OCI-LY3 (cell line): ENCODE measurements at regions not wholly inside any gene's neighbourhood (a gene's known extent, or its start where the extent isn't known, plus 50 kb on each side); places are given as distances from the start of the nearest gene placed in this dataset.

Source experiments
- CTCF ChIP-seq: fragments of 200-600, 300-600 bp; sonication (generic); IDR thresholded peaks from 2 replicates; pipeline ENCODE4 v1.5.1; 2014; ENCODE audit warnings: antibody characterized with exemption, low read length, low read depth
- EZH2phosphoT487 ChIP-seq: fragments of 200-600 bp; shearing (Covaris generic); IDR thresholded peaks from 2 replicates; pipeline ENCODE4 v1.6.1; 2018; ENCODE audit warnings: antibody characterized with exemption, mixed run types, low read depth

DNA sequence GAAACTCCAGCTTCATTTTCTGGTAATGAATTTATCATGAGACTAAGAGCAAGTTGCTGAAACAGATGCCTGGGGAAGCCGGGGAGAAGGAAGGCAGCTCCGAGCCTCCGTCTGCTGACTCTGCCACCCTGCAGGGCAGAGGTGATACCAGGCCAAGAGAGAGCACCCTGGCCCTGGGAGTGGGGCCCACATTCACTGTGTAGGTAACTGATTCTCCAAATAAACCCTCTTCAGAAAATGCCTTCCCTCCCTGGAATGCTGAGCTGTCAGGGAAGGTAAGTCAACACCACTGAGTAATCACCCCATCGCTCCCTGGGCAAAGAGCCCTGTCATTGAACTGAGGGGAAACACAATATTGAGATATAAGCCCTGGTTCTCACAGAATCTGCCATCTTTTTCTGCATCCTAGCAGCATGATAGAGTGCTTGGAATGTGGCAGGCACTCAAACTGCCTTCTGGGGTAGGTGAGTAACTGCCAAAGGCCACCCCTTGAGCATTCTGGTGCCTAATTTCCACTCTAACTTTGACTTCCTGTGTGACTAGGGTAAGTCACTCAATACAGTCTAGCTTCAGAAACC is 147.6 kb downstream of the SPATA19 start:
- TF ChIP-seq CTCF: no peak
- no peak for TF ChIP-seq EZH2phosphoT487
